Gastroesophageal sphincter (tissue), 4 donors: ENCODE measurements at regions not wholly inside any gene's neighbourhood (a gene's known extent, or its start where the extent isn't known, plus 50 kb on each side); places are given as distances from the start of the nearest gene placed in this dataset.

Source experiments
- ATAC-seq: fragments of 150-250 bp; one replicate; pipeline ENCODE4 v1.9.1; 2016; ENCODE audit warnings: mild to moderate bottlenecking, moderate library complexity
- H3K27ac ChIP-seq, 4 donors: fragments of 200-600 bp; sonication (generic) in 3 of 4; 1 replicate in 3 of 4; 2 replicates in 1 of 4; pipeline ENCODE4 v1.5.1; 2016 to 2019
- H3K27me3 ChIP-seq: fragments of 200-600 bp; sonication (generic); one replicate; pipeline ENCODE4 v1.5.1; 2019
- H3K36me3 ChIP-seq, 2 donors: fragments of 200-600 bp; sonication (generic); one replicate each; pipeline ENCODE4 v1.5.1; 2019; ENCODE audit warnings: control low read depth in 1 of 2
- H3K4me1 ChIP-seq, 3 donors: fragments of 200-600 bp; sonication (generic); 1 replicate in 2 of 3; 2 replicates in 1 of 3; pipeline ENCODE4 v1.5.1; 2016 to 2019; ENCODE audit warnings: control low read depth in 2 of 3
- H3K4me3 ChIP-seq, 2 donors: fragments of 200-600 bp; sonication (generic); one replicate each; pipeline ENCODE4 v1.5.1; 2019; ENCODE audit warnings: mild to moderate bottlenecking in 1 of 2, moderate library complexity in 1 of 2
- H3K9me3 ChIP-seq, 3 donors: fragments of 200-600 bp; sonication (generic); one replicate each; pipeline ENCODE4 v1.5.1; 2017 to 2019; ENCODE audit warnings: control low read depth in 2 of 3
- CTCF ChIP-seq, 4 experiments: fragments of 200-600 bp in 2 of 4; fragments of 450-650 bp in 2 of 4; sonication (generic) in 1 of 4; IDR thresholded peaks; one replicate each; pipeline ENCODE4 v1.5.1; 2017 to 2019; ENCODE audit warnings: antibody characterized with exemption in 4 of 4, mild to moderate bottlenecking in 2 of 4, moderate library complexity in 2 of 4
- EP300 ChIP-seq: sonication (generic); formaldehyde crosslinking; IDR thresholded peaks from one replicate; pipeline ENCODE4 v1.6.1; 2017; ENCODE audit warnings: antibody characterized with exemption, mild to moderate bottlenecking
- POLR2A ChIP-seq, 2 donors: fragments of 450-650 bp; IDR thresholded peaks; one replicate each; pipeline ENCODE4 v1.6.1; 2017; ENCODE audit warnings: antibody characterized with exemption in 2 of 2, mild to moderate bottlenecking in 2 of 2, moderate library complexity in 1 of 2
- POLR2AphosphoS5 ChIP-seq: sonication (generic); formaldehyde crosslinking; IDR thresholded peaks from one replicate; pipeline ENCODE4 v1.6.1; 2017; ENCODE audit warnings: antibody characterized with exemption
- WGBS, 2 donors: methylation state at CpG; one replicate each; pipeline ENCODE4 v1.1.5; 2018; ENCODE audit warnings: low coverage in 1 of 2; 5-methylcytosine and 5-hydroxymethylcytosine counted together

GRCh38 chr18:10128921-10129501 is 215.2 kb downstream of the VAPA start:
- Histone ChIP-seq H3K4me1 (peaks cover 0 to 14% (median 6%) of the 10 kb centered on the region in 3 donors), H3K4me3 (no peak overlapping the region), H3K27me3 (peaks cover 11% of the 10 kb centered on the region), H3K9me3 (no peaks in the 10 kb centered on the region), H3K36me3 (no peaks in the 10 kb centered on the region), H3K27ac (no peak overlapping the region)
- no peak for TF ChIP-seq EP300
- no peak for TF ChIP-seq POLR2A (IDR thresholded peaks at IDR 0.05)
- no peak for TF ChIP-seq CTCF (IDR thresholded peaks at IDR 0.05)
- no peak for TF ChIP-seq POLR2AphosphoS5
- 89 to 91% methylated on average over 6 to 7 of the region's 8 CpGs for WGBS, 2 donors
- no peak for ATAC-seq

GRCh38 chr18:10130606-10131005 is 216.8 kb downstream of the VAPA start:
- H3K9me3 ChIP-seq = no peaks in the 10 kb centered on the region
- no peaks in the 10 kb centered on the region for H3K36me3 ChIP-seq
- peaks cover 0 to 14% (median 6%) of the 10 kb centered on the region in 3 donors for H3K4me1 ChIP-seq
- 73% methylated on average over 3 of the region's 3 CpGs; no CpG with 5 or more reads in 1 of the 2 donors for WGBS, 2 donors
- no peak overlapping the region for H3K4me3 ChIP-seq
- peak; percentile 23 for ATAC-seq
- no peak overlapping the region for H3K27ac ChIP-seq
- peaks cover 11% of the 10 kb centered on the region for H3K27me3 ChIP-seq
- TF ChIP-seq EP300 (no peak), POLR2AphosphoS5 (no peak), CTCF (IDR thresholded peaks at IDR 0.05) (no peak), POLR2A (IDR thresholded peaks at IDR 0.05) (no peak)

- peaks cover 11% of the 10 kb centered on the region for H3K27me3 ChIP-seq
- peaks cover 0 to 14% (median 6%) of the 10 kb centered on the region in 3 donors for H3K4me1 ChIP-seq
- no peak overlapping the region for H3K27ac ChIP-seq
- 77 to 84% methylated on average over 4 of the region's 4 CpGs for WGBS, 2 donors
- no peak overlapping the region for H3K4me3 ChIP-seq
- H3K36me3 ChIP-seq = no peaks in the 10 kb centered on the region
- ATAC-seq = no peak
- H3K9me3 ChIP-seq = no peaks in the 10 kb centered on the region
- no peak for TF ChIP-seq EP300
- TF ChIP-seq CTCF (IDR thresholded peaks at IDR 0.05) = no peak
Observed at GRCh38 chr18:10131081-10131459, 217.3 kb downstream of the VAPA start.

- H3K9me3 ChIP-seq = no peaks in the 10 kb centered on the region
- WGBS, 2 donors = 23 to 73% methylated on average over 5 to 8 of the region's 48 CpGs
- H3K36me3 ChIP-seq = no peaks in the 10 kb centered on the region
- H3K27me3 ChIP-seq = peaks cover 11% of the 10 kb centered on the region
- H3K4me3 ChIP-seq = peak overlapping the region; percentile 0 to 45
- H3K27ac ChIP-seq = peak overlapping the region in 1 of 4 donors; percentile 41
- TF ChIP-seq EP300 (no peak), POLR2A (IDR thresholded peaks at IDR 0.05) (no peak)
- ATAC-seq = peak; percentile 61
- H3K4me1 ChIP-seq = peaks cover 0 to 14% (median 6%) of the 10 kb centered on the region in 3 donors
Observed at GRCh38 chr18:10131460-10132395, 217.9 kb downstream of the VAPA start.

- WGBS, 2 donors = 100% methylated on average over 1 to 2 of the region's 2 CpGs
Observed at GRCh38 chr18:10133516-10133915, 219.7 kb downstream of the VAPA start.

More at GRCh38 chr18:10133516-10133915, 219.7 kb downstream of the VAPA start:
- peaks cover 11% of the 10 kb centered on the region for H3K27me3 ChIP-seq
- TF ChIP-seq CTCF (IDR thresholded peaks at IDR 0.05) (no peak), POLR2AphosphoS5 (no peak), POLR2A (IDR thresholded peaks at IDR 0.05) (no peak), EP300 (no peak)
- H3K27ac ChIP-seq = no peak overlapping the region
- H3K4me3 ChIP-seq = no peak overlapping the region
- no peaks in the 10 kb centered on the region for H3K9me3 ChIP-seq
- peaks cover 0 to 14% (median 6%) of the 10 kb centered on the region in 3 donors for H3K4me1 ChIP-seq
- no peaks in the 10 kb centered on the region for H3K36me3 ChIP-seq
- no peak for ATAC-seq
